Breast epithelium (tissue), 3 donors: ENCODE measurements at regions not wholly inside any gene's neighbourhood (a gene's known extent, or its start where the extent isn't known, plus 50 kb on each side); places are given as distances from the start of the nearest gene placed in this dataset.

Source experiments
- CTCF ChIP-seq, 3 donors: fragments of 450-650 bp; IDR thresholded peaks; one replicate each; pipeline ENCODE4 v1.5.1; 2016 to 2017; ENCODE audit warnings: antibody characterized with exemption in 3 of 3, mild to moderate bottlenecking in 3 of 3, moderate library complexity in 3 of 3
- POLR2AphosphoS5 ChIP-seq, 3 donors: sonication (generic); formaldehyde crosslinking; IDR thresholded peaks; one replicate each; pipeline ENCODE4 v1.6.1; 2017; ENCODE audit warnings: antibody characterized with exemption in 3 of 3

GRCh38 chr1:36565576-36566501, 83.1 kb upstream of the CSF3R start:
- TF ChIP-seq CTCF (IDR thresholded peaks at IDR 0.05) (no peak), POLR2AphosphoS5 (IDR thresholded peaks at IDR 0.05) (no peak)
